Bronchial epithelial cell (primary cell): ENCODE measurements at regions not wholly inside any gene's neighbourhood (a gene's known extent, or its start where the extent isn't known, plus 50 kb on each side); places are given as distances from the start of the nearest gene placed in this dataset.

ENCODE experiments used
- DNase-seq: peaks from one replicate; pipeline ENCODE4 v3.0.0-alpha.2; 2010; ENCODE audit warnings: low read depth
- FAIRE-seq: peaks from 2 replicates; lab custom pipeline; 2011; peaks lifted over from hg19 to GRCh38; lab: Jason Lieb, UNC
- H3K27me3 ChIP-seq: 2 replicates; pipeline ENCODE4 v1.5.1; 2011; ENCODE audit warnings: low read length; ENCODE audit not compliant: control insufficient read depth, insufficient read depth
- H3K36me3 ChIP-seq: 2 replicates; pipeline ENCODE4 v1.5.1; 2011; ENCODE audit warnings: low read length; ENCODE audit not compliant: control insufficient read depth, insufficient read depth
- H3K4me3 ChIP-seq: 2 replicates; pipeline ENCODE4 v1.5.1; 2011; ENCODE audit warnings: mild to moderate bottlenecking, low read depth, low read length, control low read depth
- CTCF ChIP-seq: IDR thresholded peaks from 2 replicates; pipeline ENCODE4 v1.5.1; 2011; ENCODE audit warnings: mild to moderate bottlenecking, moderate library complexity, low read length, control low read depth, inconsistent platforms; ENCODE audit not compliant: insufficient read depth, severe bottlenecking

- no peaks in the 10 kb centered on the region for H3K27me3 ChIP-seq
- H3K4me3 ChIP-seq, result no peak overlapping the region
- DNase-seq (no peak), FAIRE-seq (no peak)
- no peak for TF ChIP-seq CTCF
- H3K36me3 ChIP-seq, result no peaks in the 10 kb centered on the region
Observed at GRCh38 chr10:107473225-107473624, 308.7 kb upstream of the SORCS1 start.

GRCh38 chr10:107471911-107472310 lies 307.4 kb upstream of the SORCS1 start:
- Histone ChIP-seq H3K27me3 (no peaks in the 10 kb centered on the region), H3K4me3 (no peak overlapping the region), H3K36me3 (no peaks in the 10 kb centered on the region)
- DNase-seq, result no peak
- FAIRE-seq, result no peak
- TF ChIP-seq CTCF, result no peak

- no peak overlapping the region for H3K4me3 ChIP-seq
- no peak for DNase-seq
- no peak for FAIRE-seq
- TF ChIP-seq CTCF, result no peak
- no peaks in the 10 kb centered on the region for H3K36me3 ChIP-seq
- H3K27me3 ChIP-seq, result no peaks in the 10 kb centered on the region
Observed at GRCh38 chr10:107453561-107453960, 289.1 kb upstream of the SORCS1 start.

- FAIRE-seq (no peak), DNase-seq (no peak)
- no peak overlapping the region for H3K4me3 ChIP-seq
- no peak for TF ChIP-seq CTCF
- H3K27me3 ChIP-seq, result no peaks in the 10 kb centered on the region
- H3K36me3 ChIP-seq, result no peaks in the 10 kb centered on the region
Observed at GRCh38 chr10:107451047-107451446, 286.5 kb upstream of the SORCS1 start.

GRCh38 chr10:107450056-107450455 lies 285.6 kb upstream of the SORCS1 start:
- Histone ChIP-seq H3K36me3 (no peaks in the 10 kb centered on the region), H3K4me3 (no peak overlapping the region), H3K27me3 (no peaks in the 10 kb centered on the region)
- DNase-seq (no peak), FAIRE-seq (no peak)
- no peak for TF ChIP-seq CTCF

GRCh38 chr10:107444443-107444842 lies 279.9 kb upstream of the SORCS1 start:
- FAIRE-seq (no peak), DNase-seq (no peak)
- TF ChIP-seq CTCF, result no peak
- Histone ChIP-seq H3K36me3 (no peaks in the 10 kb centered on the region), H3K4me3 (no peak overlapping the region), H3K27me3 (no peaks in the 10 kb centered on the region)
